B cell (primary cell): ENCODE measurements at regions not wholly inside any gene's neighbourhood (a gene's known extent, or its start where the extent isn't known, plus 50 kb on each side); places are given as distances from the start of the nearest gene placed in this dataset.

Source experiments
- ATAC-seq: fragments of 200-7000 bp; cut with Tn5 transposase; one replicate; pipeline ENCODE4 v1.10.0; 2021; ENCODE audit warnings: low read depth, mild to moderate bottlenecking, moderate number of reproducible peaks, moderate library complexity
- CTCF ChIA-PET: fragments of 350-600 bp; sonication (Branson Sonifier 250); formaldehyde crosslinking; loops from one replicate; lab custom pipeline; 2021; ENCODE audit warnings: antibody characterized with exemption, inconsistent platforms; lab: Charles Lee
- POLR2A ChIA-PET: fragments of 350-600 bp; sonication (Branson Sonifier 250); formaldehyde crosslinking; loops from one replicate; lab custom pipeline; 2021; ENCODE audit warnings: antibody characterized with exemption; lab: Charles Lee
- DNase-seq: peaks from one replicate; pipeline ENCODE4 v3.0.0; 2013
- H2AFZ ChIP-seq: 2 replicates; pipeline ENCODE4 v1.6.1; 2012; ENCODE audit warnings: mild to moderate bottlenecking, low read depth, low read length; ENCODE audit not compliant: insufficient read depth, poor library complexity, severe bottlenecking
- H3K27ac ChIP-seq, 2 donors: 1 replicate in 1 of 2; 2 replicates in 1 of 2; pipeline ENCODE4 v1.5.1; 2012 to 2013; ENCODE audit warnings: low read length in 2 of 2, mild to moderate bottlenecking in 2 of 2, moderate library complexity in 1 of 2
- H3K27me3 ChIP-seq, 4 experiments: fragments of 200-600 bp in 1 of 4; sonication (generic) in 1 of 4; replicated peaks in 1 of 4; 1 replicate in 2 of 4; 2 replicates in 2 of 4; pipeline versions ENCODE4 v1.6.1 to v1.7.0; 2013 to 2016; ENCODE audit warnings: low read length in 3 of 4, mild to moderate bottlenecking in 2 of 4, mixed read lengths in 1 of 4, moderate library complexity in 1 of 4; ENCODE audit not compliant: insufficient read depth in 4 of 4, control insufficient read depth in 3 of 4; ENCODE audit errors: control extremely low read depth in 1 of 4
- H3K36me3 ChIP-seq, 2 experiments: replicated peaks in 1 of 2; 1 replicate in 1 of 2; 2 replicates in 1 of 2; pipeline versions ENCODE4 v1.6.1 to v1.7.1; 2013; ENCODE audit warnings: low read length in 1 of 2; ENCODE audit not compliant: insufficient read depth in 2 of 2, control insufficient read depth in 1 of 2; ENCODE audit errors: control extremely low read depth in 1 of 2, extremely low read depth in 1 of 2
- H3K4me1 ChIP-seq, 2 donors: fragments of 200-600 bp in 1 of 2; sonication (generic) in 1 of 2; 1 replicate in 1 of 2; 2 replicates in 1 of 2; pipeline versions ENCODE4 v1.5.1 to v1.6.1; 2013 to 2017; ENCODE audit warnings: low read length in 2 of 2; ENCODE audit not compliant: control insufficient read depth in 2 of 2, insufficient read depth in 2 of 2
- H3K4me2 ChIP-seq: replicated peaks from 2 replicates; pipeline ENCODE3; 2012; ENCODE audit warnings: mild to moderate bottlenecking, low read depth, low read length; ENCODE audit not compliant: poor library complexity, severe bottlenecking
- H3K4me3 ChIP-seq, 5 experiments: fragments of 200-600 bp in 1 of 5; sonication (generic) in 1 of 5; 1 replicate in 3 of 5; 2 replicates in 2 of 5; pipeline versions ENCODE4 v1.5.1 to v1.7.0; 2011 to 2016; ENCODE audit warnings: low read length in 4 of 5, mild to moderate bottlenecking in 4 of 5, low read depth in 2 of 5, control low read depth in 1 of 5, moderate library complexity in 1 of 5; ENCODE audit not compliant: insufficient read depth in 1 of 5; ENCODE audit errors: control extremely low read depth in 1 of 5, extremely low read depth in 1 of 5
- H3K79me2 ChIP-seq: fragments of 200-600 bp; sonication (generic); one replicate; pipeline ENCODE4 v1.6.0; 2016; ENCODE audit warnings: low read length; ENCODE audit not compliant: control insufficient read depth, insufficient read depth
- H3K9ac ChIP-seq: fragments of 200-600 bp; sonication (generic); 2 replicates; pipeline ENCODE4 v1.6.1; 2017; ENCODE audit warnings: mild to moderate bottlenecking, low read length, moderate library complexity
- H3K9me3 ChIP-seq, 3 donors: one replicate each; pipeline versions ENCODE4 v1.6.1 to v1.7.1; 2013; ENCODE audit warnings: low read length in 2 of 3; ENCODE audit not compliant: control insufficient read depth in 2 of 3, insufficient read depth in 1 of 3; ENCODE audit errors: control extremely low read depth in 1 of 3
- H4K20me1 ChIP-seq: 2 replicates; pipeline ENCODE4 v1.6.0; 2012; ENCODE audit warnings: mild to moderate bottlenecking, low read length; ENCODE audit not compliant: insufficient read depth, control insufficient read depth, poor library complexity, severe bottlenecking
- H3K27ac Mint-ChIP-seq: one replicate; pipeline ENCODE4 v1.8.0; 2021; ENCODE audit warnings: mixed read lengths
- H3K27me3 Mint-ChIP-seq: one replicate; pipeline ENCODE4 v1.8.0; 2021; ENCODE audit warnings: mixed read lengths
- H3K4me1 Mint-ChIP-seq: one replicate; pipeline ENCODE4 v1.8.0; 2021; ENCODE audit warnings: mixed read lengths
- H3K4me3 Mint-ChIP-seq: one replicate; pipeline ENCODE4 v1.8.0; 2021; ENCODE audit warnings: mixed read lengths
- H3K9me3 Mint-ChIP-seq: one replicate; pipeline ENCODE4 v1.8.0; 2022; ENCODE audit warnings: mixed read lengths; ENCODE audit not compliant: insufficient read depth
- CTCF ChIP-seq: fragments of 200-600 bp; IDR thresholded peaks from one replicate; pipeline ENCODE4 v1.8.0; 2022; ENCODE audit warnings: antibody characterized with exemption, mild to moderate bottlenecking
- EZH2 ChIP-seq: IDR thresholded peaks from 2 replicates; pipeline ENCODE4 v1.6.1; 2012; ENCODE audit warnings: borderline replicate concordance, low read depth, mild to moderate bottlenecking, moderate library complexity, low read length; ENCODE audit not compliant: insufficient read depth, poor library complexity, severe bottlenecking
- WGBS: methylation state at CpG from one replicate; pipeline ENCODE4 v1.1.5; 2013; ENCODE audit warnings: missing lambda C conversion rate; ENCODE audit not compliant: insufficient coverage; 5-methylcytosine and 5-hydroxymethylcytosine counted together
- intact Hi-C: fragments of 100-400 bp; cut with micrococcal nuclease; formaldehyde crosslinking; loops from one replicate; pipeline ENCODE4 v1.10.0; 2022

GRCh38 chr4:178385481-178385880 lies 943.2 kb upstream of the AGA start:
- H3K27ac ChIP-seq = no peak overlapping the region
- Mint-ChIP-seq H3K9me3 (peaks cover 6% of the 10 kb centered on the region), H3K4me3 (no peak overlapping the region), H3K27me3 (no peaks in the 10 kb centered on the region), H3K4me1 (no peaks in the 10 kb centered on the region), H3K27ac (no peak overlapping the region)
- H3K79me2 ChIP-seq = no peaks in the 10 kb centered on the region
- H3K4me2 ChIP-seq = no peak overlapping the region
- DNase-seq (no peak), ATAC-seq (no peak)
- ChIA-PET POLR2A (no interaction called here), CTCF (no interaction called here)
- H3K4me3 ChIP-seq = no peak overlapping the region
- 57% methylated on average over 1 of the region's 2 CpGs for WGBS
- H3K9ac ChIP-seq = no peak overlapping the region
- H3K36me3 ChIP-seq = no peaks in the 10 kb centered on the region
- no peaks in the 10 kb centered on the region for H3K9me3 ChIP-seq
- intact Hi-C loops = no loop called here
- TF ChIP-seq CTCF (no peak), EZH2 (no peak)
- no peaks in the 10 kb centered on the region for H3K4me1 ChIP-seq
- no peaks in the 10 kb centered on the region for H3K27me3 ChIP-seq
- no peaks in the 10 kb centered on the region for H4K20me1 ChIP-seq
- H2AFZ ChIP-seq = no peak overlapping the region

- ATAC-seq (no peak), DNase-seq (no peak)
- Histone ChIP-seq H3K27ac (no peak overlapping the region), H3K4me1 (no peaks in the 10 kb centered on the region), H3K9ac (no peak overlapping the region), H3K4me2 (no peak overlapping the region), H3K27me3 (no peaks in the 10 kb centered on the region), H3K79me2 (no peaks in the 10 kb centered on the region), H3K9me3 (no peaks in the 10 kb centered on the region), H4K20me1 (no peaks in the 10 kb centered on the region), H2AFZ (no peak overlapping the region), H3K4me3 (no peak overlapping the region), H3K36me3 (no peaks in the 10 kb centered on the region)
- Mint-ChIP-seq H3K27me3 (no peaks in the 10 kb centered on the region), H3K4me1 (no peaks in the 10 kb centered on the region), H3K9me3 (peaks cover 6% of the 10 kb centered on the region), H3K27ac (no peak overlapping the region), H3K4me3 (no peak overlapping the region)
- CTCF ChIA-PET = no interaction called here
- TF ChIP-seq CTCF (no peak), EZH2 (no peak)
- intact Hi-C loops = no loop called here
- POLR2A ChIA-PET = no interaction called here
- WGBS = 100% methylated on average over 1 of the region's 2 CpGs
Measured at GRCh38 chr4:178387756-178388155, 945.5 kb upstream of the AGA start.
